Testis (tissue), 2 donors: ENCODE measurements at regions not wholly inside any gene's neighbourhood (a gene's known extent, or its start where the extent isn't known, plus 50 kb on each side); places are given as distances from the start of the nearest gene placed in this dataset.

Experiments
- CTCF ChIP-seq, 3 experiments: fragments of 450-650 bp in 2 of 3; fragments of 200-600 bp in 1 of 3; sonication (generic) in 1 of 3; IDR thresholded peaks; one replicate each; pipeline ENCODE4 v1.5.1; 2016 to 2019; ENCODE audit warnings: antibody characterized with exemption in 3 of 3, mild to moderate bottlenecking in 2 of 3, moderate library complexity in 1 of 3
- POLR2A ChIP-seq: fragments of 450-650 bp; IDR thresholded peaks from one replicate; pipeline ENCODE4 v1.6.1; 2017; ENCODE audit warnings: antibody characterized with exemption, mild to moderate bottlenecking, moderate library complexity

GRCh38 chr17:12369065-12369464 lies 296.6 kb upstream of the MYOCD start:
- no peak for TF ChIP-seq CTCF (IDR thresholded peaks at IDR 0.05)
- no peak for TF ChIP-seq POLR2A
